Activated B cell treated with CpG ODN at 0.5 μM for 24 hours (primary cell): ENCODE measurements at regions not wholly inside any gene's neighbourhood (a gene's known extent, or its start where the extent isn't known, plus 50 kb on each side); places are given as distances from the start of the nearest gene placed in this dataset.

Experiments
- ATAC-seq: fragments of 200-7000 bp; cut with Tn5 transposase; one replicate; pipeline ENCODE4 v1.10.0; 2021; ENCODE audit warnings: low read depth, mild to moderate bottlenecking, moderate library complexity
- CTCF ChIA-PET: fragments of 350-600 bp; sonication (Branson Sonifier 250); formaldehyde crosslinking; loops from one replicate; lab custom pipeline; 2021; ENCODE audit warnings: antibody characterized with exemption; lab: Charles Lee
- POLR2A ChIA-PET: fragments of 350-600 bp; sonication (Branson Sonifier 250); formaldehyde crosslinking; loops from one replicate; lab custom pipeline; 2021; ENCODE audit warnings: antibody characterized with exemption; lab: Charles Lee
- DNase-seq: peaks from one replicate; pipeline ENCODE4 v3.0.0; 2022
- H3K27ac Mint-ChIP-seq: one replicate; pipeline ENCODE4 v1.8.0; 2020; ENCODE audit warnings: mixed read lengths
- H3K27me3 Mint-ChIP-seq: one replicate; pipeline ENCODE4 v1.8.0; 2021; ENCODE audit warnings: mixed read lengths
- H3K36me3 Mint-ChIP-seq: one replicate; pipeline ENCODE4 v1.8.0; 2021; ENCODE audit warnings: low read depth, mixed read lengths
- H3K4me1 Mint-ChIP-seq: one replicate; pipeline ENCODE4 v1.8.0; 2021; ENCODE audit warnings: mixed read lengths
- H3K4me3 Mint-ChIP-seq: one replicate; pipeline ENCODE4 v1.8.0; 2020; ENCODE audit warnings: mild to moderate bottlenecking, mixed read lengths
- H3K9me3 Mint-ChIP-seq: one replicate; pipeline ENCODE4 v1.8.0; 2020; ENCODE audit warnings: mixed read lengths
- CTCF ChIP-seq: fragments of 200-600 bp; IDR thresholded peaks from one replicate; pipeline ENCODE4 v1.8.0; 2022; ENCODE audit warnings: antibody characterized with exemption, mild to moderate bottlenecking
- intact Hi-C: fragments of 100-400 bp; cut with micrococcal nuclease; formaldehyde crosslinking; loops from one replicate; pipeline ENCODE4 v1.15.1; 2024

GRCh38 chr5:39680213-39680612 is 255.4 kb upstream of the DAB2 start:
- H3K27ac Mint-ChIP-seq = no peak overlapping the region
- H3K4me3 Mint-ChIP-seq = no peak overlapping the region
- H3K4me1 Mint-ChIP-seq = no peaks in the 10 kb centered on the region
- intact Hi-C loops = no loop called here
- peaks cover 5% of the 10 kb centered on the region for H3K27me3 Mint-ChIP-seq
- ATAC-seq (no peak), DNase-seq (no peak)
- ChIA-PET POLR2A (no interaction called here), CTCF (no interaction called here)
- no peaks in the 10 kb centered on the region for H3K36me3 Mint-ChIP-seq
- no peak for TF ChIP-seq CTCF
- no peaks in the 10 kb centered on the region for H3K9me3 Mint-ChIP-seq

- no peaks in the 10 kb centered on the region for H3K36me3 Mint-ChIP-seq
- POLR2A ChIA-PET = no interaction called here
- no peaks in the 10 kb centered on the region for H3K9me3 Mint-ChIP-seq
- no peaks in the 10 kb centered on the region for H3K4me1 Mint-ChIP-seq
- TF ChIP-seq CTCF = no peak
- no peak overlapping the region for H3K4me3 Mint-ChIP-seq
- ATAC-seq (no peak), DNase-seq (no peak)
- intact Hi-C loops = no loop called here
- H3K27ac Mint-ChIP-seq = no peak overlapping the region
- CTCF ChIA-PET = no interaction called here
- H3K27me3 Mint-ChIP-seq = peaks cover 5% of the 10 kb centered on the region
Measured at GRCh38 chr5:39678534-39678933, 253.8 kb upstream of the DAB2 start.

GRCh38 chr5:39675676-39676075 is 250.9 kb upstream of the DAB2 start:
- no peak for DNase-seq
- Mint-ChIP-seq H3K27me3 (peaks cover 2% of the 10 kb centered on the region), H3K36me3 (no peaks in the 10 kb centered on the region), H3K27ac (no peak overlapping the region), H3K9me3 (no peaks in the 10 kb centered on the region), H3K4me3 (no peak overlapping the region), H3K4me1 (no peaks in the 10 kb centered on the region)
- no peak for TF ChIP-seq CTCF
- ChIA-PET CTCF (no interaction called here), POLR2A (no interaction called here)
- intact Hi-C loops = no loop called here
- no peak for ATAC-seq

- POLR2A ChIA-PET = no interaction called here
- peaks cover 2% of the 10 kb centered on the region for H3K27me3 Mint-ChIP-seq
- CTCF ChIA-PET = no interaction called here
- no peak for DNase-seq
- intact Hi-C loops = no loop called here
- ATAC-seq = no peak
- no peak overlapping the region for H3K27ac Mint-ChIP-seq
- no peaks in the 10 kb centered on the region for H3K9me3 Mint-ChIP-seq
- H3K4me1 Mint-ChIP-seq = no peaks in the 10 kb centered on the region
- H3K4me3 Mint-ChIP-seq = no peak overlapping the region
- no peaks in the 10 kb centered on the region for H3K36me3 Mint-ChIP-seq
- TF ChIP-seq CTCF = no peak
Measured at GRCh38 chr5:39674209-39675082, 249.7 kb upstream of the DAB2 start.

- Mint-ChIP-seq H3K27me3 (no peaks in the 10 kb centered on the region), H3K9me3 (no peaks in the 10 kb centered on the region), H3K27ac (no peak overlapping the region), H3K36me3 (no peaks in the 10 kb centered on the region), H3K4me1 (no peaks in the 10 kb centered on the region), H3K4me3 (no peak overlapping the region)
- POLR2A ChIA-PET = no interaction called here
- no peak for ATAC-seq
- TF ChIP-seq CTCF = no peak
- no peak for DNase-seq
- CTCF ChIA-PET = no interaction called here
- intact Hi-C loops = no loop called here
Measured at GRCh38 chr5:39671561-39671961, 246.8 kb upstream of the DAB2 start.
